Psoas muscle (tissue), 7 donors: ENCODE measurements at regions not wholly inside any gene's neighbourhood (a gene's known extent, or its start where the extent isn't known, plus 50 kb on each side); places are given as distances from the start of the nearest gene placed in this dataset.
"Not testable (repeated sequence)": the region's sequence is repeated elsewhere in the genome, so short reads cannot be mapped to it uniquely, and the experiment has no call there.

Experiments
- ATAC-seq, 4 donors: fragments of 200-7000 bp; cut with Tn5 transposase; one replicate each; pipeline ENCODE4 v1.9.1; 2020; ENCODE audit warnings: moderate library complexity in 3 of 4, mild to moderate bottlenecking in 2 of 4
- DNase-seq, 2 donors: peaks; one replicate each; pipeline ENCODE4 v3.0.0-alpha.2; 2020
- H3K27ac ChIP-seq: fragments of 200-600 bp; one replicate; pipeline ENCODE4 v1.8.0; 2022
- H3K27me3 ChIP-seq, 3 donors: fragments of 200-600 bp in 1 of 3; one replicate each; pipeline versions ENCODE4 v1.6.1 to v1.8.0; 2013 to 2022; ENCODE audit warnings: low read length in 2 of 3, mild to moderate bottlenecking in 2 of 3, moderate library complexity in 1 of 3; ENCODE audit not compliant: insufficient read depth in 3 of 3
- H3K36me3 ChIP-seq, 2 donors: fragments of 200-600 bp in 1 of 2; one replicate each; pipeline versions ENCODE4 v1.6.1 to v1.8.0; 2013 to 2022; ENCODE audit warnings: low read depth in 1 of 2, mild to moderate bottlenecking in 1 of 2, moderate library complexity in 1 of 2; ENCODE audit not compliant: insufficient read depth in 1 of 2
- H3K4me1 ChIP-seq: fragments of 200-600 bp; one replicate; pipeline ENCODE4 v1.8.0; 2022
- H3K4me3 ChIP-seq: fragments of 200-600 bp; one replicate; pipeline ENCODE4 v1.8.0; 2022; ENCODE audit warnings: mild to moderate bottlenecking
- H3K9me3 ChIP-seq: fragments of 200-600 bp; one replicate; pipeline ENCODE4 v1.8.0; 2022
- CTCF ChIP-seq: fragments of 200-600 bp; IDR thresholded peaks from one replicate; pipeline ENCODE4 v1.8.0; 2022; ENCODE audit warnings: antibody characterized with exemption
- WGBS, 3 donors: extraction: QIAGEN DNeasy Blood & Tissue Kit; methylation state at CpG; one replicate each; pipeline versions ENCODE4 v1.1.6 to v1.1.7; 2013; 5-methylcytosine and 5-hydroxymethylcytosine counted together
- intact Hi-C, 2 donors: fragments of 100-400 bp; cut with DNase I; formaldehyde crosslinking; loops; one replicate each; pipeline versions ENCODE4 v1.11.0 to v1.14.2; 2022
- donor health status: healthy with polysubstance abuse.
- donor health status: DM: no; HTN: no; CAD: no; lungs with moderate emphysema.
- donor health status: Bipolar disorder and iron deficiency.
- donor health status: healthy.
- donor health status: DM: yes; HTN: yes; CAD: no.
- donor health status: DM: no; HTN: no; CAD: no.
- donor health status: DM: yes; HTN: yes; CAD: no.

GRCh38 chr6:131476362-131476761, 96.7 kb upstream of the ARG1 start:
- ATAC-seq (no peak), DNase-seq (no peak)
- H3K36me3 ChIP-seq: no peaks in the 10 kb centered on the region
- no peak overlapping the region for H3K27ac ChIP-seq
- intact Hi-C loops: no loop called here
- H3K9me3 ChIP-seq: peaks cover 15% of the 10 kb centered on the region
- 84 to 92% (median 86%) methylated on average over 2 of the region's 2 CpGs for WGBS, 3 donors
- no peaks in the 10 kb centered on the region for H3K4me1 ChIP-seq
- H3K4me3 ChIP-seq: no peak overlapping the region
- no peaks in the 10 kb centered on the region for H3K27me3 ChIP-seq
- no peak for TF ChIP-seq CTCF

- ATAC-seq, intact Hi-C loops, H3K27me3 ChIP-seq, H3K4me3 ChIP-seq, H3K27ac ChIP-seq, H3K36me3 ChIP-seq, H3K4me1 ChIP-seq, DNase-seq: not testable (repeated sequence)
- 37 to 61% (median 45%) methylated on average over 6 of the region's 6 CpGs for WGBS, 3 donors
- peaks cover 14% of the 10 kb centered on the region for H3K9me3 ChIP-seq
Measured at GRCh38 chr6:131478740-131479211, 94.2 kb upstream of the ARG1 start.

- H3K9me3 ChIP-seq: no peaks in the 10 kb centered on the region
- no peaks in the 10 kb centered on the region for H3K4me1 ChIP-seq
- ATAC-seq (no peak), DNase-seq (no peak)
- 74 to 90% (median 79%) methylated on average over 2 of the region's 2 CpGs for WGBS, 3 donors
- no peak overlapping the region for H3K4me3 ChIP-seq
- H3K27ac ChIP-seq: no peak overlapping the region
- intact Hi-C loops: no loop called here
- H3K27me3 ChIP-seq: no peaks in the 10 kb centered on the region
- TF ChIP-seq CTCF: no peak
- no peaks in the 10 kb centered on the region for H3K36me3 ChIP-seq
Measured at GRCh38 chr6:131486608-131487007, 86.4 kb upstream of the ARG1 start.

- DNase-seq: no peak
- intact Hi-C loops: no loop called here
- WGBS, 3 donors: 66 to 88% (median 83%) methylated on average over 3 of the region's 3 CpGs
Measured at GRCh38 chr6:131488780-131489179, 84.2 kb upstream of the ARG1 start.

GRCh38 chr6:131490441-131490840, 82.6 kb upstream of the ARG1 start:
- no peaks in the 10 kb centered on the region for H3K4me1 ChIP-seq
- 17 to 77% (median 22%) methylated on average over 3 of the region's 3 CpGs for WGBS, 3 donors
- TF ChIP-seq CTCF: no peak
- H3K36me3 ChIP-seq: no peaks in the 10 kb centered on the region
- no peak overlapping the region for H3K4me3 ChIP-seq
- H3K27ac ChIP-seq: no peak overlapping the region
- intact Hi-C loops: no loop called here
- no peaks in the 10 kb centered on the region for H3K27me3 ChIP-seq
- DNase-seq (no peak), ATAC-seq (no peak)
- no peaks in the 10 kb centered on the region for H3K9me3 ChIP-seq

More at GRCh38 chr6:131488780-131489179, 84.2 kb upstream of the ARG1 start:
- Histone ChIP-seq H3K36me3 (no peaks in the 10 kb centered on the region), H3K27me3 (no peaks in the 10 kb centered on the region), H3K27ac (no peak overlapping the region), H3K4me3 (no peak overlapping the region), H3K9me3 (no peaks in the 10 kb centered on the region), H3K4me1 (no peaks in the 10 kb centered on the region)
- no peak for ATAC-seq
- no peak for TF ChIP-seq CTCF
